ENCODE measurements at regions not wholly inside any gene's neighbourhood (a gene's known extent, or its start where the extent isn't known, plus 50 kb on each side); places are given as distances from the start of the nearest gene placed in this dataset.

- no peak for TF ChIP-seq CTCF (IDR thresholded peaks at IDR 0.05; ENCODE audit: low read depth, low read length, missing control alignments)
Measured at GRCh38 chr18:70430501-70431173, 141.8 kb downstream of the SOCS6 start.

GRCh38 chr18:70429847-70430500 lies 141.1 kb downstream of the SOCS6 start:
- no peak overlapping the region for H3K4me3 ChIP-seq (ENCODE audit: low read depth, low read length)
- DNase-seq (ENCODE audit: low read depth): no peak
- no peak for TF ChIP-seq CTCF (IDR thresholded peaks at IDR 0.05; ENCODE audit: low read depth, low read length, missing control alignments)

More at GRCh38 chr18:70430501-70431173, 141.8 kb downstream of the SOCS6 start:
- no peak for DNase-seq (ENCODE audit: low read depth)
- no peak overlapping the region for H3K4me3 ChIP-seq (ENCODE audit: low read depth, low read length)

- peak; percentile 67 for DNase-seq (ENCODE audit: low read depth)
- no peak for TF ChIP-seq CTCF (IDR thresholded peaks at IDR 0.05; ENCODE audit: low read depth, low read length, missing control alignments)
- no peak overlapping the region for H3K4me3 ChIP-seq (ENCODE audit: low read depth, low read length)
Measured at GRCh38 chr18:70428439-70428838, 139.6 kb downstream of the SOCS6 start.

GRCh38 chr18:70426818-70427217 lies 138.0 kb downstream of the SOCS6 start:
- no peak for DNase-seq (ENCODE audit: low read depth)
- H3K4me3 ChIP-seq (ENCODE audit: low read depth, low read length): no peak overlapping the region

GRCh38 chr18:70425236-70425635 lies 136.4 kb downstream of the SOCS6 start:
- H3K4me3 ChIP-seq (ENCODE audit: low read depth, low read length): no peak overlapping the region
- no peak for DNase-seq (ENCODE audit: low read depth)
- no peak for TF ChIP-seq CTCF (IDR thresholded peaks at IDR 0.05; ENCODE audit: low read depth, low read length, missing control alignments)

More at GRCh38 chr18:70426818-70427217, 138.0 kb downstream of the SOCS6 start:
- no peak for TF ChIP-seq CTCF (IDR thresholded peaks at IDR 0.05; ENCODE audit: low read depth, low read length, missing control alignments)

- no peak for DNase-seq (ENCODE audit: low read depth)
- H3K4me3 ChIP-seq (ENCODE audit: low read depth, low read length): no peak overlapping the region
- no peak for TF ChIP-seq CTCF (IDR thresholded peaks at IDR 0.05; ENCODE audit: low read depth, low read length, missing control alignments)
Measured at GRCh38 chr18:70423988-70424387, 135.1 kb downstream of the SOCS6 start.
